ENCODE measurements at regions not wholly inside any gene's neighbourhood (a gene's known extent, or its start where the extent isn't known, plus 50 kb on each side); places are given as distances from the start of the nearest gene placed in this dataset.

GRCh38 chr1:189550498-189550897 lies 927.2 kb downstream of the BRINP3 start:
- Mint-ChIP-seq H3K27me3 (no peaks in the 10 kb centered on the region), H3K36me3 (ENCODE audit: low read depth) (no peaks in the 10 kb centered on the region), H3K27ac (no peak overlapping the region), H3K4me1 (no peaks in the 10 kb centered on the region), H3K9me3 (no peaks in the 10 kb centered on the region), H3K4me3 (no peak overlapping the region)
- no peak for ATAC-seq
- no peak for DNase-seq

GRCh38 chr1:189563784-189564183 lies 913.9 kb downstream of the BRINP3 start:
- no peaks in the 10 kb centered on the region for H3K36me3 Mint-ChIP-seq (ENCODE audit: low read depth)
- no peak for DNase-seq
- H3K27me3 Mint-ChIP-seq: no peaks in the 10 kb centered on the region
- H3K4me3 Mint-ChIP-seq: no peak overlapping the region
- H3K9me3 Mint-ChIP-seq: peaks cover 12% of the 10 kb centered on the region
- no peak overlapping the region for H3K27ac Mint-ChIP-seq
- no peaks in the 10 kb centered on the region for H3K4me1 Mint-ChIP-seq
- ATAC-seq: no peak

GRCh38 chr1:189567890-189568289 lies 909.8 kb downstream of the BRINP3 start:
- ATAC-seq: no peak
- DNase-seq: no peak
- H3K27ac Mint-ChIP-seq: no peak overlapping the region
- no peaks in the 10 kb centered on the region for H3K27me3 Mint-ChIP-seq
- H3K9me3 Mint-ChIP-seq: peaks cover 23% of the 10 kb centered on the region
- H3K4me3 Mint-ChIP-seq: no peak overlapping the region
- no peaks in the 10 kb centered on the region for H3K4me1 Mint-ChIP-seq
- H3K36me3 Mint-ChIP-seq (ENCODE audit: low read depth): no peaks in the 10 kb centered on the region

DNA sequence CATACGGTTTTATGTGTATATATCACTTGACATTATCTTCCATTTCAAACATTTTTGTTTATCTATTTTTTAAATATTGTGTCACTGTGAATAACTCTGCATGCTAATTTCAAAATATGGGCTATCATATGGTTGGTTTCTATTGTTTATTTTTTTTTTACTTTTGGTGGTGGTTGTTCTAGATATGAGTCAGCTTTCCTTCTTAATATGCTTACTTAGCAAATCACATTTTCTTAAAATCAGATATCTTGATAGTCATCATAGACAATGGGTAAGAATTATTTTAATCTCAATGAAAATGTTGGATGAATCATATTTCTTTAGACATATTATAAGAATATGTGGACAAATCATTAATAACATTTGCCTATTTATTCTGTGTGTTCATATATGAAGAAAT lies 881.5 kb downstream of the BRINP3 start:
- Mint-ChIP-seq H3K27ac (no peak overlapping the region), H3K4me3 (no peak overlapping the region), H3K27me3 (no peaks in the 10 kb centered on the region), H3K9me3 (peaks cover 13% of the 10 kb centered on the region), H3K4me1 (no peaks in the 10 kb centered on the region), H3K36me3 (ENCODE audit: low read depth) (no peaks in the 10 kb centered on the region)
- ATAC-seq (no peak), DNase-seq (no peak)

- ATAC-seq (no peak), DNase-seq (no peak)
- H3K9me3 Mint-ChIP-seq: peaks cover 13% of the 10 kb centered on the region
- H3K27ac Mint-ChIP-seq: no peak overlapping the region
- no peaks in the 10 kb centered on the region for H3K4me1 Mint-ChIP-seq
- H3K27me3 Mint-ChIP-seq: no peaks in the 10 kb centered on the region
- H3K4me3 Mint-ChIP-seq: no peak overlapping the region
- no peaks in the 10 kb centered on the region for H3K36me3 Mint-ChIP-seq (ENCODE audit: low read depth)
Observed at GRCh38 chr1:189597083-189597482, 880.6 kb downstream of the BRINP3 start.

DNA sequence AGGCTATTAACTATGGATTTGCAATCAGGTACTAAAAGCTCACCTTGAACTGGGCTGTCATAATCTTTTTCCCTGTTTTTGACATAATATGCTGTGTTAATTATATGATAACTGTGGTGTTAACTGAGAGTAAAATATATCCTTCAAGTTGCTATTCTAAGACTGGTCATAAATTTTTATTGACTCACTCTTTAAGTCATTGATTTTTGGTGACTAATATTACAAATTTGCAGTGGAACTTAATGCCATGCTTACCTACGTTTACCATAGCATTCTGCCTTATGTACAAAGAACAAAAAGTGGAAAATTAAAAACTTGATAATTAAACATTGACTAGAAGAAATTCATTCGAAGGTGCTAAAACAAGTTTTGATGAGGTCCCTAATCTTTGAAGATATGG lies 872.4 kb downstream of the BRINP3 start:
- Mint-ChIP-seq H3K27ac (no peak overlapping the region), H3K9me3 (peaks cover 7% of the 10 kb centered on the region), H3K4me3 (no peak overlapping the region), H3K36me3 (ENCODE audit: low read depth) (no peaks in the 10 kb centered on the region), H3K4me1 (no peaks in the 10 kb centered on the region), H3K27me3 (no peaks in the 10 kb centered on the region)
- DNase-seq: no peak
- ATAC-seq: no peak

DNA sequence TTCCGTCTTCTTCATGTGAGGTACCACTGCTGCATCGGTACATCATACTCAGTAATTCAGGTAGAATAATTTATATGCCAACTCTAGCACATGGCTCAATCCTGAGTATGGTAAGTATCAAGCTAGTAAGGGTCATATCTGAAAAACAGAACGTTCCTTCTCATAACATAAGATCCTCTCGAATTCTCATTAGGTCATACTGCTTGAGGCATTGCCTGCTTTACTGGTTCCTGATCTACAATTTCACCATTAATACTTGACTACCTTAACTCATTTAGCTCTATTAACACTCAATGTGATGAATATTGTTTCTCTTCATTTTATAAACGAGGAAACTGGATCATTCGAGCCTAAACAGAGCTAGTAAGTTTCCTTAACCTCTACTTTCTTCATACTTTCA lies 871.6 kb downstream of the BRINP3 start:
- Mint-ChIP-seq H3K36me3 (ENCODE audit: low read depth) (no peaks in the 10 kb centered on the region), H3K27ac (no peak overlapping the region), H3K27me3 (no peaks in the 10 kb centered on the region), H3K4me1 (no peaks in the 10 kb centered on the region), H3K9me3 (peaks cover 7% of the 10 kb centered on the region), H3K4me3 (no peak overlapping the region)
- no peak for DNase-seq
- ATAC-seq: no peak

GRCh38 chr1:189606795-189607476 lies 870.7 kb downstream of the BRINP3 start:
- DNase-seq (no peak), ATAC-seq (no peak)
- no peaks in the 10 kb centered on the region for H3K36me3 Mint-ChIP-seq (ENCODE audit: low read depth)
- H3K27me3 Mint-ChIP-seq: no peaks in the 10 kb centered on the region
- H3K4me3 Mint-ChIP-seq: no peak overlapping the region
- peaks cover 7% of the 10 kb centered on the region for H3K9me3 Mint-ChIP-seq
- H3K27ac Mint-ChIP-seq: no peak overlapping the region
- no peaks in the 10 kb centered on the region for H3K4me1 Mint-ChIP-seq

DNA sequence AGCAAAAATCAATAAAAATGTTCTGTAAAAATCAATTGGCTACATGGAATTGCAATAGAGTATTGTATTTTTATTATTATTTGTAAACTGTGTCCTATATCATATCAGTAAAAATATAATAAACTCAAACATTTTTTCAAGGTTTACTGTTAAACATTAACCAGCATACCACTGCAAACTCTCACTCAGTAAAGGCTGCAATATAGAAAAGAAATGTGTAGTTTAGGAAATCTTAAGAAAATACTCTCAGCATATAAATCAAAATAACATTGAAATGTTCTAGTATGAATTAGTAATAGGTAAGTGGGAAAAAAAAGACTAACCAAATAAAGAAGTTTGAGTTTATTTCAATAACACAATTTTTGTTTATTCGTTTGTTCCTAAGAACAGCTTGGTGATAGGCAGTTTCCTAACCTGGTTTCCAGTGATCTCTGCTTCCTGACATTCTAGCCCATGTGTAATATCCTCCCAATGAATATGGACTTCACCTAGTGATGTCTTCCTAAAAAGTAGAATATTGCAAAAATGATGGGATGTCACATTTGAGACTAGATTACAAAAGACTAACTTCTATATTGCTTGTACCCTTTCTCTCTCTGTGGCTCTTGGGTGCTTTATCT lies 870.1 kb downstream of the BRINP3 start:
- no peaks in the 10 kb centered on the region for H3K27me3 Mint-ChIP-seq

DNA sequence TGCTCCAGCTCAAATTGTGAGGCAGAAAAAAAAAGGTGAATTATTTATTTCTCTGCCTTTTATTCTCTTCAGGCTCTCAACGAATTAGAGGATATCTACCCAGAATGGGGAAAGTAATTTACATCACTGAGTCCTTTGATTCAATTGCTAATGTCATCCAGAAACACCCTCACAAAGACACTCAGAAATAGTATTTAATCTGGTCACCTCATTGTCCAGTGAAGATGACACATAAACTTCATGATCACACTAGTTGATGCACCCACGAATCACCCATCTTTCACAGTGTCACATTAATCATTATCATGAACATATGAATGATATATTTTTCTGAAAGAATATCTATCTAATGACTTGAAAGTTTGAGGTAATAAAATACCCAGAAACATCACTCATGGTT lies 868.5 kb downstream of the BRINP3 start:
- ATAC-seq (no peak), DNase-seq (no peak)
- Mint-ChIP-seq H3K27ac (no peak overlapping the region), H3K4me3 (no peak overlapping the region), H3K9me3 (peaks cover 3% of the 10 kb centered on the region), H3K4me1 (no peaks in the 10 kb centered on the region), H3K27me3 (no peaks in the 10 kb centered on the region), H3K36me3 (ENCODE audit: low read depth) (no peaks in the 10 kb centered on the region)

More for the DNA sequence above, 870.1 kb downstream of the BRINP3 start:
- ATAC-seq (no peak), DNase-seq (no peak)
- H3K9me3 Mint-ChIP-seq: peaks cover 7% of the 10 kb centered on the region
- no peaks in the 10 kb centered on the region for H3K36me3 Mint-ChIP-seq (ENCODE audit: low read depth)
- no peak overlapping the region for H3K4me3 Mint-ChIP-seq
- no peaks in the 10 kb centered on the region for H3K4me1 Mint-ChIP-seq
- no peak overlapping the region for H3K27ac Mint-ChIP-seq

DNA sequence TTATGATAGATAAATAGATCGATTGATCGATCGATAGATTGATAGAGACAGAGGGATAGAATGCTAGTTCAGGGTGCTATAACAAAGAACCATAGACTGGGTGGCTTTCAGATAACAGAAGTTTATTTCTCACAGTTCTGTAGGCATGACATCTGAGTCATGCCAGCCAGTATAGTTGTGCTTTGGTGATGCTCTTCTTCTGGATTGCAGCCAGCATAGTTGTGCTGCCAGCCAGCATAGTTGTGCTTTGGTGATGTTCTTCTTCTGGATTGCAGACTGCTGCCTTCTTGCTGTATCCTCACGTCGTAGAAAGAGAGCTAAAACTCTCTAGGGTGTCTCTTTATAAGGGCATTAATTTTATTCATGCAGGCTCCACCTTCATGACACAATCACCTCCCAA lies 860.8 kb downstream of the BRINP3 start:
- Mint-ChIP-seq H3K36me3 (ENCODE audit: low read depth) (no peaks in the 10 kb centered on the region), H3K27ac (no peak overlapping the region), H3K4me3 (no peak overlapping the region), H3K27me3 (no peaks in the 10 kb centered on the region), H3K9me3 (peaks cover 11% of the 10 kb centered on the region), H3K4me1 (no peaks in the 10 kb centered on the region)
- ATAC-seq (no peak), DNase-seq (no peak)

GRCh38 chr1:189619682-189620332 lies 857.9 kb downstream of the BRINP3 start:
- Mint-ChIP-seq H3K4me1 (no peaks in the 10 kb centered on the region), H3K36me3 (ENCODE audit: low read depth) (no peaks in the 10 kb centered on the region), H3K27me3 (no peaks in the 10 kb centered on the region), H3K9me3 (peaks cover 21% of the 10 kb centered on the region), H3K27ac (no peak overlapping the region), H3K4me3 (no peak overlapping the region)
- ATAC-seq (no peak), DNase-seq (no peak)

- DNase-seq (no peak), ATAC-seq (no peak)
- H3K4me3 Mint-ChIP-seq: no peak overlapping the region
- peaks cover 21% of the 10 kb centered on the region for H3K9me3 Mint-ChIP-seq
- H3K27me3 Mint-ChIP-seq: no peaks in the 10 kb centered on the region
- H3K27ac Mint-ChIP-seq: no peak overlapping the region
- H3K36me3 Mint-ChIP-seq (ENCODE audit: low read depth): no peaks in the 10 kb centered on the region
- H3K4me1 Mint-ChIP-seq: no peaks in the 10 kb centered on the region
Observed at GRCh38 chr1:189620471-189620870, 857.2 kb downstream of the BRINP3 start.

- Mint-ChIP-seq H3K27ac (no peak overlapping the region), H3K9me3 (peaks cover 16% of the 10 kb centered on the region), H3K4me3 (no peak overlapping the region), H3K4me1 (no peaks in the 10 kb centered on the region), H3K36me3 (ENCODE audit: low read depth) (no peaks in the 10 kb centered on the region), H3K27me3 (no peaks in the 10 kb centered on the region)
- no peak for ATAC-seq
- no peak for DNase-seq
Observed at GRCh38 chr1:189623336-189623735, 854.3 kb downstream of the BRINP3 start.

DNA sequence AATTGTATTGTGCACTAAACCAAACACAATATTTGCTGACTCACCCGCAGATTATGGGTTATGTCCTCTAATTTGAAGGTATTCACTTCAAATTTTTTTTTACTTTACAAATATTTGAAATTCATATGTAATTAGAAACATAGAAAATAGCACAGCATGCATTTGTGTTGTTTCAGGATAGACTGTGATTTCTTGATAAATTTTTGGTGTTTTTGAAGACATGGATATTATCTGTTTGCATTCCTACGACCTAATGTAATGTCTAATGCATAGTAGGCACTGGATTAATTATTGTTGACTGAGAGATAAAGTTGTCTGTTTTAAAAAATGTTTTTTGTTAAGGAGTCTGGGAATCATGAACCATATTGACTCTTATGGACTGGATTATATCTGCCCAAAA lies 850.2 kb downstream of the BRINP3 start:
- Mint-ChIP-seq H3K27me3 (no peaks in the 10 kb centered on the region), H3K4me3 (no peak overlapping the region), H3K4me1 (no peaks in the 10 kb centered on the region), H3K9me3 (peaks cover 5% of the 10 kb centered on the region), H3K27ac (no peak overlapping the region), H3K36me3 (ENCODE audit: low read depth) (no peaks in the 10 kb centered on the region)
- no peak for ATAC-seq
- no peak for DNase-seq

Data from activated naive CD8-positive, alpha-beta T cell treated with anti-CD3 and anti-CD28 coated beads, Interleukin-2, amount 50 U/mL, for 24 hours (primary cell).